Activated CD8-positive, alpha-beta memory T cell treated with anti-CD3 and anti-CD28 coated beads for 1 hour (primary cell): ENCODE measurements at regions not wholly inside any gene's neighbourhood (a gene's known extent, or its start where the extent isn't known, plus 50 kb on each side); places are given as distances from the start of the nearest gene placed in this dataset.

Experiments
- DNase-seq, 2 donors: peaks; one replicate each; pipeline ENCODE4 v3.0.0-alpha.2; 2020; ENCODE audit warnings: low read depth in 1 of 2; ENCODE audit errors: extremely low read depth in 1 of 2

DNA sequence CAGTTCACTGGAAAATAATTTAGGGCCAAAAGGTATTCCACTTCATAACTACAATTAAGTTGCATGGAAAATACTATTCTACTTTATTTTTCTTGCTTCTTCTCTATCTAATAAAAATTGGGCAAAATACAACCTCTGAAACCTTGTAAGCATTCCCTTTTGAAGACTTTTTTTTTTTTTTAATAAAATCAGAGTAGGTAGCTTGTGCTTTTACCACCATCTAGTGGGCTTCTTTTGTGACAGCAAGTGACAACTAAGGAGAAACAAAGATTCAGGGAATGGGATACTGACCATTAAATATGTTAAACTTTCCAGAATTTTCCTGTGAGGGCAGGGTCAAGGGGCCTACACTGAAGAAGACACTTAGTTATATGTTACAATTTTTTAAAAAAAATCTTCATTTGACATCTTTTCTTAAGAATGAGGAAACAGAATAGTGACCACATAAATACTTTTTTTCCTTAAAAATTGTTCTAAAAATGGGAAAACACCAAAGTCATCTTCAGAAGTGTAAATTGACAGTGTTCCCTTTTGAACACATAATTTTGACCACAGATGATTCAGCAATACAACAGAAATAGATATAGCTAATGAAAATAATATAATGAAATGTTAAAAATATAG, 1183.2 kb upstream of the ACVR2A start:
- DNase-seq, result no peak

DNA sequence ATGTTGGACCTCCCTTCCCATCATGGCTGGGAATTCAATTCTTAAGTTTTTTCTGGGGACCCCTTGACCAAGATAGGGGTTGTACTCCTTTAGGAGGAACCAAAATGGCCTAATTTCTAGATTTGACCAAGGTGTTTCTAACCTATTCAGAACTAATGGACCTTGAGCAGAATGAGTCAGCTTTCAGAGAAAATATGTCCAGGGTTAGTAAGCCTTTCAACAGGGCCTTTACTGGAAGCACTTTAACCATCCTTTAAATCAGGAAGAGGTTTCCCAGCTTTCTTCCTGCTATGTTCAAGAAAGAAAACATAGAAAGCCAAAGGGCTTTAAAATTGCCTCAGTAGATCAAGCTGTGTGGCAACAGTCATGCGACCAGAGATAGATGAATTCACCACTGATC, 1184.9 kb upstream of the ACVR2A start:
- DNase-seq, result no peak

DNA sequence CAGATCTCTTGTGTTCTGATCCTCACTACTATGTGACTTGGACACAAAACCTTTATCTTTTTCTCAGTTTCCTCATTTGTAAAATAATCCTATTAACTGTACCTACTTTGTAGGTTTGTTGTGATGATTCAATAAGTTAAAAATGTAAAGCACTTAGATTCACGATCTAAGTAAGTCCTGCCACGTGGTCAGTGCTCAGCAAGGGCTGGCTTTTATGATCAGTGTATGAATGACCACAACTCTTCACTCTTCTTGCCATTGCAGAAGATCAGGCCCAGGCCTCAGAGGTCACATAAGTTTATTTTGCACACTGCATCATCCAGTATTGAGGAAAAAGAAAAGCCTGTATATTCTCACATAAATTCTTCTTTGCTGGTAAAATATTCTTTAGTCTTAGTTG, 1192.5 kb upstream of the ACVR2A start:
- no peak for DNase-seq

GRCh38 chr2:146651361-146651760, 1193.5 kb upstream of the ACVR2A start:
- no peak for DNase-seq

DNA sequence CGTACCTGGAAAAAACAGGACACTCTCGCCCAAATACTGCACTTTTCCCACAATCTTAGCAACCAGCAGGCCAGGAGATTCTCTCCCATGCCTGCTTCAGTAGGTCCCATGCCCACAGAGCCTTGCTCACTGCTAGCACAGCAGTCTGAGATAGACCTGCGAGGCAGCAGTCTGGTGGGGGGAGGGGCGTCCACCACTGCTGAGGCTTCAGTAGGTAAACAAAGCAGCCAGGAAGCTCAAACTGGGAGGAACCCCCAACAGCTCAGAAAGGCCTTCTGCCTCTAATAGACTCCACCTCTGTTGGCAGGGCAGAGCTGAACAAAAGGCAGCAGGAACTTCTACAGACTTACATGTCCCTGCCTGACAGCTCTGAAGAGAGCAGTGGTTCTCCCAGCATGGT, 1202.8 kb upstream of the ACVR2A start:
- no peak for DNase-seq

- no peak for DNase-seq
Measured at GRCh38 chr2:146634230-146635097, 1210.4 kb upstream of the ACVR2A start.

DNA sequence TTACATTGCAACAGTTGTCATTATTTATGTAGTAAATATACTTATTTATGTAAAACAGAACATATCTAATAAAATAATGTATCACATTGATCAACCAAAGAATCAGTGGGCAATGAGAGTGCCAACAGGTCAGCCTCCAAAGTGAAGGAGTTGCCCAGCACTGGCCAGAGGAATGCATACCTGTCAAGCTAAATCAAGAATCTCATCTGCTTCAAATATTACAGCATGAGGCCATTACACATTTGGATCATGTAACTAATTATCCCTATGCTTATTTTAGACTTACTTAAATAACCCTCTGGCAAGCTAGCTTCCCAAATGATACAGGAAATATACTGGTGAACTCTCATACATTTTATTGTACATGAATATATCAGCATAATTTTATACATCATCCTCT, 1211.7 kb upstream of the ACVR2A start:
- DNase-seq, result no peak

GRCh38 chr2:146632707-146633106, 1212.1 kb upstream of the ACVR2A start:
- no peak for DNase-seq

GRCh38 chr2:146624430-146625160, 1220.2 kb upstream of the ACVR2A start:
- DNase-seq, result no peak

GRCh38 chr2:146623771-146624170, 1221.1 kb upstream of the ACVR2A start:
- DNase-seq, result no peak

GRCh38 chr2:146621656-146622055, 1223.2 kb upstream of the ACVR2A start:
- no peak for DNase-seq

GRCh38 chr2:146615778-146616177, 1229.1 kb upstream of the ACVR2A start:
- DNase-seq, result no peak

- no peak for DNase-seq
Measured at GRCh38 chr2:146608490-146608889, 1236.3 kb upstream of the ACVR2A start.

DNA sequence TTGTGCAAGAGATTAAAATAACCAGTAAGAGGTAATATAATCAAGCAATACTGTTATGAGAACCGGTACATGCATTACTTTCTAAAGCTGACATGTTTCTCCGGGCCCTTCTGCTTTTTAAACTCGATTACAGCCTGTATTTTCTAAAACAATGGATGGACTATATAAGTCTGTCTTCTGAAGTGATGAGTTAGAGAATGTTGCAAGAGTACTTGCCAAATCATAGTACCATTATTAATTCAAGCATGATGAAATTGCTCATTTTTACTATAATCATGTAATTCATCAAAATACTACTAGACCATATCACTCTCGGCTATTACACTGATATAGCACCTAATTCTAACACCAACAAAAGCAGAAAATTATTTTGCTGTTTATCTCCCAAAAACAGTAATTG, 1240.3 kb upstream of the ACVR2A start:
- no peak for DNase-seq

DNA sequence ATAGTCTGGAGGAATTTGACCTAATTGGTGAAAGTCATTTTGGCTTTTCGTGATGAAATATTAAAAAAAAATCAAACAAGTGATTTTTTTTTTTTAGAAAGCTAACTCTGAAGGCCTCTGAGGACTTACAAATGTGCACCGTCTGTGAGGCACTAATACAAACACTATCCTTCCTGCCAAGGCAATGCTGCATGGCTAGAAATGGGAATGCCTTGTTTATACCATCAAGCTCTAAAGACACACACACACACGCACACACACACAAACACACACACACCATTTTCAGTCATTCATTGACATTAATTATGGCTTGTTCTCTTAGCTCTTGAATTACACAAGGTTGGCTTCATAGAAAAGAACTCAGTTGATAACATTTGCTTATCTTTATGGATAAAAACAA, 1242.0 kb upstream of the ACVR2A start:
- DNase-seq, result no peak

DNA sequence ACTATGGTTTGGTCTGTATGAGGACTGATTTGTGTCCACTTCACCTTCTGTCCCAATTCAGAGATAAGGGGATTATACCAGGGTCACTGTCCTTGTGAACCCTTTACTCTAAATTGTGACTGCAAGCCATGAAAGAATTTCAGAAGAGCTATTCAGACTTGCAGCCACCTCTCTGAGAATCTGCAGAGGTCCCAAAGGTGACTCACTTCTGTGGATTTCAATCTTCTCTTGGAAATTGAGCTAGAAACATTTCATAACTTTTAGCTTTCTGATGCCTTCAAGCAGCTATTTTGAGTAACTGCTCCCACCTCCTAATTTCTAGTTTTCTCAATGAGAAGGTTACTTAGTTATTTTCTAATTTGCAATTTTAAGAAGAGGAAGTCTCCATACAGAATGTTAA, 1242.4 kb upstream of the ACVR2A start:
- DNase-seq, result no peak

- DNase-seq, result no peak
Measured at GRCh38 chr2:146598791-146599190, 1246.0 kb upstream of the ACVR2A start.

DNA sequence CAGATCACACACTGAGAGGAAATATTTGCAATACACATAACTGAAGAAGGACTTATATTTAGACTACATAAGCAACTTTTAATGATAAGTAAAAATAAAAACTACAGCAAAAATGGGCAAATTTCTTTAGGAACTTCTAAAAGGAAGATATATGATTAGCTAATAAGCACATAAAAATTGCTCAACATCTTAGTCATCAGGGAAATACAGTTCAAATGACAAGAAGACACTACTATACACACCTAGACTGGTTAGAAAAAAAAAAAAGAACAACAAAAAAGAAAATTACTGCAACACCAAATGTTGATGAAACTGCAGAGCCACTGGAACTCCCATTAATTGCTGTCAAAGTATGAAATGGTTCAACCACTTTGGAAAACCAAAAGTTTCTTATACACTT, 1247.5 kb upstream of the ACVR2A start:
- DNase-seq, result no peak

DNA sequence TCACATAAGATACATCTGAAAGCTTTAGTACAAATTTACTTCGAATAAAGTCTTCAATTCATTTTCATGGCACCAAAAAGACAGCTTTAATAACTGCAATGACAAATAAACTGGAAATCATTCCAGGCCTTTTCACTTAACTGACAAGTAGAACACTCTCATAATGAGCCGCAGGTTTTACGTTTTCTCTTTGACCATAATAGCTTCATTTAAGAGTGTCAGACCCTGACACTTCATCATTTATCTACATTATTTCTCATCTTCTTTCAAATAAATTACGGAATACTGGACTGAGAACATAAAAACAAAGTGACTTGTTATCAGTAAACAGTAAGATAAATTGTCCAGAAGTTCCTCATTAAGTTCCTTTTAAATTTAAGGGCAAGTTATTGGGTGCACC, 1252.9 kb upstream of the ACVR2A start:
- DNase-seq, result no peak

DNA sequence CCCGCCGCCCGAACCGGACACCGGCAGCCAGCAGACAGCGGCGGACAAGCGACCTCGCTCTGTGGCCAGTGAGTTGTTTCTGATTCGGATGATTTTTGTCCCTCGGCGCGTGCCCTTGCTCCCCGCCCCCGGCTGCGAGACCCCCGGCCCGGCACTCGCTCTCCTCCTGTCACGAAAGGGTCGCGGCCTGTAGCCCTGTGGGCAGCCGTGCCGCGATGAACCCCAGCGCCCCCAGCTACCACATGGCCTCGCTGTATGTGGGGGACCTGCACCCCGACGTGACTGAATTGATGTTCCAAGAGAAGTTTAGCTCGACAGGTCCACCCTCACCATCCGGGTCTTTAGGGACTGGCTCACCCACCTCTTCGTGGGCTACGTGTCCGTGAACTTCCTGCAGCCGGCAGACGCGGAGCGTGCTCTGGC, 1257.5 kb upstream of the ACVR2A start:
- DNase-seq, result no peak

- no peak for DNase-seq
Measured at GRCh38 chr2:146584316-146584715, 1260.5 kb upstream of the ACVR2A start.
